Epithelial cell of esophagus (primary cell): ENCODE measurements at regions not wholly inside any gene's neighbourhood (a gene's known extent, or its start where the extent isn't known, plus 50 kb on each side); places are given as distances from the start of the nearest gene placed in this dataset.
"Not testable (repeated sequence)": the region's sequence is repeated elsewhere in the genome, so short reads cannot be mapped to it uniquely, and the experiment has no call there.

Source experiments
- DNase-seq: peaks from one replicate; pipeline ENCODE4 v3.0.0; 2010; ENCODE audit warnings: low read depth
- H3K4me3 ChIP-seq: 2 replicates; pipeline ENCODE4 v1.5.1; 2011; ENCODE audit warnings: mild to moderate bottlenecking, low read length, control low read depth
- TF ChIP-seq, protein P1 (sequence below): IDR thresholded peaks from 2 replicates; pipeline ENCODE4 v1.5.1; 2011; ENCODE audit warnings: low read depth, mild to moderate bottlenecking, low read length, control low read depth, inconsistent platforms; ENCODE audit not compliant: insufficient read depth; ENCODE audit errors: missing control alignments

- H3K4me3 ChIP-seq, result no peak overlapping the region
- TF ChIP-seq, protein P1, sequence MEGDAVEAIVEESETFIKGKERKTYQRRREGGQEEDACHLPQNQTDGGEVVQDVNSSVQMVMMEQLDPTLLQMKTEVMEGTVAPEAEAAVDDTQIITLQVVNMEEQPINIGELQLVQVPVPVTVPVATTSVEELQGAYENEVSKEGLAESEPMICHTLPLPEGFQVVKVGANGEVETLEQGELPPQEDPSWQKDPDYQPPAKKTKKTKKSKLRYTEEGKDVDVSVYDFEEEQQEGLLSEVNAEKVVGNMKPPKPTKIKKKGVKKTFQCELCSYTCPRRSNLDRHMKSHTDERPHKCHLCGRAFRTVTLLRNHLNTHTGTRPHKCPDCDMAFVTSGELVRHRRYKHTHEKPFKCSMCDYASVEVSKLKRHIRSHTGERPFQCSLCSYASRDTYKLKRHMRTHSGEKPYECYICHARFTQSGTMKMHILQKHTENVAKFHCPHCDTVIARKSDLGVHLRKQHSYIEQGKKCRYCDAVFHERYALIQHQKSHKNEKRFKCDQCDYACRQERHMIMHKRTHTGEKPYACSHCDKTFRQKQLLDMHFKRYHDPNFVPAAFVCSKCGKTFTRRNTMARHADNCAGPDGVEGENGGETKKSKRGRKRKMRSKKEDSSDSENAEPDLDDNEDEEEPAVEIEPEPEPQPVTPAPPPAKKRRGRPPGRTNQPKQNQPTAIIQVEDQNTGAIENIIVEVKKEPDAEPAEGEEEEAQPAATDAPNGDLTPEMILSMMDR, result no peak
- no peak for DNase-seq
Measured at GRCh38 chr16:26857371-26857770, 209.4 kb upstream of the C16orf82 start.

- no peak for DNase-seq
- TF ChIP-seq, protein P1, result no peak
- no peak overlapping the region for H3K4me3 ChIP-seq
Measured at GRCh38 chr16:26860506-26860905, 206.2 kb upstream of the C16orf82 start.

DNA sequence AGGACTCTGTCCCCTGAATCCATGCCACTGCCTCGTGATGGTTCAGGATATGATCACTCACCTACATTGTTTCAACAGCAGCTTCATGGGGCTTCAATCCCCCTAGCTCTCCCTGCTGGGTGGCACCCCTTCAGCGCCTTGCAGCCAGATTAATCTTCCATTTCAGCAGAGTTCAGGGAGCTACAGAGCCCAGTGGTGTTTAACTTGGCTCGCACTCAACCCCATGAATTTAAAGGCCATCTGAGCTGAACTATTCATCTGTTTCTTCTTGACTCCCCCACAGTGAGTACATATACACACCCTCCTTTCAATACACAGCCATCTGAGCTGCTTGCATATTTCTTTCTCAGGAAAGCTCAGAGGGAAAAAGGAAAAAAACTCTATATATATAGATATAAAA, 202.8 kb upstream of the C16orf82 start:
- DNase-seq, result no peak
- H3K4me3 ChIP-seq, result no peak overlapping the region
- TF ChIP-seq, protein P1, result no peak

GRCh38 chr16:26874318-26874717, 192.4 kb upstream of the C16orf82 start:
- H3K4me3 ChIP-seq, DNase-seq: not testable (repeated sequence)

- no peak overlapping the region for H3K4me3 ChIP-seq
- TF ChIP-seq, protein P1, result no peak
- no peak for DNase-seq
Measured at GRCh38 chr16:26877421-26877820, 189.3 kb upstream of the C16orf82 start.

DNA sequence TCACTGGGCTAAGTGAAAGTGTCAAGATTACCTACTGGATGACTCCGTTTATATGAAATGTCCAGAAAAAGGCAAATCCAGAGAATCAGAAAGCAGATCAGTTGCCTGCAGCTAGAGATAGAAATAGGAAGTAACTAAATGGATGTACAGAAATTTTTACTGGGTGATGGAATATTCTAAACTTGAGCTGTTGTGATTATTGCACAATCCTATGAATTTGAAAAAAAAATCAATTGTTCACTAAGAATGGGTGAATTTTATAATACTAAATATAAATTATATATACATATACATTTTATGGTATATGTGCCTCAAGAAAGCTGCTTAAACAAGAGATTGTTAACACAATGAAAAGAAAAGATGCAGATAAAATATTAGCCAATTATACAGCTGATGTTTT, 181.1 kb upstream of the C16orf82 start:
- H3K4me3 ChIP-seq, result no peak overlapping the region
- DNase-seq, result no peak
- TF ChIP-seq, protein P1, result no peak

GRCh38 chr16:26889740-26890139, 177.0 kb upstream of the C16orf82 start:
- no peak overlapping the region for H3K4me3 ChIP-seq
- DNase-seq, result no peak
- TF ChIP-seq, protein P1, result no peak

DNA sequence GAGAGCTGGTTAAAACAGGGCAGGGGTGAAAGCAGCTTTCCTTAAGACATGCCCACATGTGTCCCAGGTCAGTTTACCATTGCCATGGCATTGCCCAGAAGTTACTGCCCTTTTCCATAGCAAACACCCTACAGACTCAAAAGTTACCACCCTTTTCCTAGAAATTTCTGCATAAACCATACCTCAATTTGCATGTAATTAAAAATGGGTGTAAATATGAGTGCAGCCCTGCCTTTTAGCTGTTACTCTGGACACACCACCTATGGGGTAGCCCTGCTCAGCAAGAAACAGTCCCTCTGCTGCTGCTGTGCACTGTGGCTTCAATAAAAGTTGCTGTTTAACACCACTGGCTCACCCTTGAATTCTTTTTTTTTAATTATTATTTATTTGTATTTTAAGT, 168.5 kb upstream of the C16orf82 start:
- no peak for DNase-seq
- TF ChIP-seq, protein P1, result no peak
- no peak overlapping the region for H3K4me3 ChIP-seq
